ENCODE measurements at regions not wholly inside any gene's neighbourhood (a gene's known extent, or its start where the extent isn't known, plus 50 kb on each side); places are given as distances from the start of the nearest gene placed in this dataset.

DNA sequence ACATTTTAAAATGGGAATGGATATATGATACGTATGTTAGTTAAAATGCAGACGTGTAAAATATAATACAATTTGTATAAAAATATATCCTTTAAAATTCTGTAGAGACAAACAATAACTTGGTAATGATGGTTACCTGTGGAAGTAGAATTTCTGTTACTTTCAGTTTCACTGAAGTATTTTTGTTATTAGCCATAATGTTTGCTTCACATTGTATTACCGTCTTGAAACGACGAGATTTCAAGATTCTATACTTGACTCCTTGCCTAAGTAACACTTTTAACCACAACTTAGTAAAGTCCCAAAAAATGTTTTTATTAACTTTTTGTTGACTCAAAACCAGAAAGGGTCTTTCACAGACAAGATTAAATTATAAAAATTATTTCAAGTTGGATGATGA lies 488.3 kb upstream of the VRK2 start:
- TF ChIP-seq, protein P1, sequence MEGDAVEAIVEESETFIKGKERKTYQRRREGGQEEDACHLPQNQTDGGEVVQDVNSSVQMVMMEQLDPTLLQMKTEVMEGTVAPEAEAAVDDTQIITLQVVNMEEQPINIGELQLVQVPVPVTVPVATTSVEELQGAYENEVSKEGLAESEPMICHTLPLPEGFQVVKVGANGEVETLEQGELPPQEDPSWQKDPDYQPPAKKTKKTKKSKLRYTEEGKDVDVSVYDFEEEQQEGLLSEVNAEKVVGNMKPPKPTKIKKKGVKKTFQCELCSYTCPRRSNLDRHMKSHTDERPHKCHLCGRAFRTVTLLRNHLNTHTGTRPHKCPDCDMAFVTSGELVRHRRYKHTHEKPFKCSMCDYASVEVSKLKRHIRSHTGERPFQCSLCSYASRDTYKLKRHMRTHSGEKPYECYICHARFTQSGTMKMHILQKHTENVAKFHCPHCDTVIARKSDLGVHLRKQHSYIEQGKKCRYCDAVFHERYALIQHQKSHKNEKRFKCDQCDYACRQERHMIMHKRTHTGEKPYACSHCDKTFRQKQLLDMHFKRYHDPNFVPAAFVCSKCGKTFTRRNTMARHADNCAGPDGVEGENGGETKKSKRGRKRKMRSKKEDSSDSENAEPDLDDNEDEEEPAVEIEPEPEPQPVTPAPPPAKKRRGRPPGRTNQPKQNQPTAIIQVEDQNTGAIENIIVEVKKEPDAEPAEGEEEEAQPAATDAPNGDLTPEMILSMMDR (IDR thresholded peaks at IDR 0.05): no peak
- TF ChIP-seq POLR2A (IDR thresholded peaks at IDR 0.05): no peak
- TF ChIP-seq POLR2AphosphoS5 (IDR thresholded peaks at IDR 0.05): no peak
- no peaks in the 10 kb centered on the region for H3K9me3 ChIP-seq
- no peak overlapping the region for H3K27ac ChIP-seq
- H3K36me3 ChIP-seq: no peaks in the 10 kb centered on the region
- no peak overlapping the region for H3K4me3 ChIP-seq
- no peaks in the 10 kb centered on the region for H3K4me1 ChIP-seq (replicated peaks)
- 89% methylated on average over 5 of the region's 5 CpGs for WGBS
- H3K27me3 ChIP-seq (replicated peaks; ENCODE audit: insufficient read depth): no peaks in the 10 kb centered on the region
- intact Hi-C loops (cut with DNase I): no loop called here
- DNase-seq (ENCODE audit: low spot score): no peak

DNA sequence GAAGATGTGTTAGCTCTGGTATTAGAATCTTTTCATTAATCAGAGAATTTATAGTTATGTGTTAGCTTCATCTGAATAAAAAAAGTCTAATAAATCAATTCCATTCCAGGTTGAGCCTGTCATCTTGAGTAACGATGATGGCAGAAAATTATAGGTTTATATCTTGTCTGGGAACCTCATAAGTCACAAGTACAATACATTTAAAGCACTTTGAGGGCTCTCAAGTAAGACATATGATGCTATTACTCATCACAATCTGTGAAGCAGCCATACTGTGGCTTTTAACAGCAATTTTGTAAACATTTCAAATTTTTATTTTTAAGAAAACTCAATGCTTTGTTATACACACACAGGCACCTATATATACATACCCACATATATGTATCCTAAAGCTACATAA lies 484.1 kb upstream of the VRK2 start:
- Histone ChIP-seq H3K4me1 (replicated peaks) (no peaks in the 10 kb centered on the region), H3K27me3 (replicated peaks; ENCODE audit: insufficient read depth) (no peaks in the 10 kb centered on the region), H3K27ac (no peak overlapping the region), H3K4me3 (no peak overlapping the region), H3K9me3 (no peaks in the 10 kb centered on the region), H3K36me3 (no peaks in the 10 kb centered on the region)
- no peak for DNase-seq (ENCODE audit: low spot score)
- intact Hi-C loops (cut with DNase I): no loop called here
- TF ChIP-seq POLR2AphosphoS5 (IDR thresholded peaks at IDR 0.05): no peak
- TF ChIP-seq POLR2A (IDR thresholded peaks at IDR 0.05): no peak
- TF ChIP-seq, protein P1 (IDR thresholded peaks at IDR 0.05): no peak
- 22% methylated on average over 1 of the region's 1 CpG for WGBS

DNA sequence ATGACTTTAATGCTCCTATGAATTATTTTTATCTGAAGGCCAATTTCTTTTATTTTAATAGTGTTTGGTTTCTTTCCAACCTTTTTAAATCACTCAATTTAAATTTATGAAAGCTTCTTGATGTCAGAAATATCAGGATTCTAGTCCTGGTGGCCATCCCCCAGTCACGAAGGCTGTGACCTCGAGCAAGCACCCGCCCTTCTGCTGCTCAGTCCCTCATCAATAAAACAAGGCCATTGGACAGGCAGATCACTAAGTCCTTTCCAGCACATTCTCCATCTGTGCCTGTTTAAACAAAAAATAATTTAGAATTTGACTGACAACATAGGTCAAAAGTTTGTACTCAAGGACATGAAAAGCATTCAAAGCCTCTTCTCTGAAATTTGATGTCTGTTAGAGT lies 483.6 kb upstream of the VRK2 start:
- 82% methylated on average over 3 of the region's 3 CpGs for WGBS
- intact Hi-C loops (cut with DNase I): no loop called here
- Histone ChIP-seq H3K4me1 (replicated peaks) (no peaks in the 10 kb centered on the region), H3K36me3 (no peaks in the 10 kb centered on the region), H3K4me3 (no peak overlapping the region), H3K27me3 (replicated peaks; ENCODE audit: insufficient read depth) (no peaks in the 10 kb centered on the region), H3K9me3 (no peaks in the 10 kb centered on the region), H3K27ac (no peak overlapping the region)
- TF ChIP-seq, protein P1 (IDR thresholded peaks at IDR 0.05): no peak
- TF ChIP-seq POLR2A (IDR thresholded peaks at IDR 0.05): no peak
- TF ChIP-seq POLR2AphosphoS5 (IDR thresholded peaks at IDR 0.05): no peak
- DNase-seq (ENCODE audit: low spot score): no peak

DNA sequence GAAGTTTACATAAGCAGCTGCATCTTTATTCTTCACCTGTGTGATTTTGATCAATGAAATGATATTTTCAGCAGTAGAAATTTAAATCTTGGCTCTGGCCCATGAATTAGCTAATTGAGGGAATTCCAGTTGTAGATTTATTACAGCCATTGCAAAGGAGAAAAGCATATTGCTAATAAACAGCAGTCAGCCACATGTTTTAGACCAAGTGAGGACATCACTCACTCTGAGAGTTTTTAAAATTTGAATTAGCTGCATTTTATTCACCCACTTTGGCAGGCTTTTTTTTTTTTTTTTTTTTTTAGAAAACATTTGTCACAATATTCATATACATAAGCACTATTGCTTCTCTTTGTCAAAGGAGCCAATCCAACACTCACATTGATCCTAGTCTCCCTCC lies 479.4 kb upstream of the VRK2 start:
- Histone ChIP-seq H3K9me3 (no peaks in the 10 kb centered on the region), H3K4me3 (no peak overlapping the region), H3K4me1 (replicated peaks) (no peaks in the 10 kb centered on the region), H3K27me3 (replicated peaks; ENCODE audit: insufficient read depth) (no peaks in the 10 kb centered on the region), H3K27ac (no peak overlapping the region), H3K36me3 (no peaks in the 10 kb centered on the region)
- DNase-seq (ENCODE audit: low spot score): no peak
- intact Hi-C loops (cut with DNase I): no loop called here
- TF ChIP-seq POLR2A (IDR thresholded peaks at IDR 0.05) (no peak), POLR2AphosphoS5 (IDR thresholded peaks at IDR 0.05) (no peak)
- TF ChIP-seq, protein P1 (IDR thresholded peaks at IDR 0.05): no peak

DNA sequence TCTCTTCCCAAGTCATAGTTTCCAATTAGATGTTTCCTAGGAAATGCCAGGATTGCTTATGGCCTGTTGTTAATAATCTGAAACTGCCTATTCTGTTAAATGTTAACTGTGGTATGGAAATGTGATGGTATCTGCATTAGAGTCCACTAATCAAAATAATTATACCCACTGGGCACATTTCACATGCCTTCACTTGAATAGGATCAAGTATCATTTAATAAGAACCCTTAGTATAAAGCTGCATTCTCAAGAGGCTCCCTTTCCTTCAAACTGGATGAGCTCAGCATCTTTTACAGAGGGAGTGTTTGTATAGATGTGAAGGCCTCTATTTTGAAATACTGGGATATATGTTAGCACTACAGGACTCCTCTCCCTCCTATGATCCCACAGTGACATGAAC lies 477.2 kb upstream of the VRK2 start:
- no peak for DNase-seq (ENCODE audit: low spot score)
- no peaks in the 10 kb centered on the region for H3K9me3 ChIP-seq
- no peaks in the 10 kb centered on the region for H3K27me3 ChIP-seq (replicated peaks; ENCODE audit: insufficient read depth)
- no peaks in the 10 kb centered on the region for H3K4me1 ChIP-seq (replicated peaks)
- intact Hi-C loops (cut with DNase I): no loop called here
- TF ChIP-seq POLR2A (IDR thresholded peaks at IDR 0.05) (no peak), POLR2AphosphoS5 (IDR thresholded peaks at IDR 0.05) (no peak)
- TF ChIP-seq, protein P1 (IDR thresholded peaks at IDR 0.05): no peak
- no peaks in the 10 kb centered on the region for H3K36me3 ChIP-seq
- H3K27ac ChIP-seq: no peak overlapping the region
- H3K4me3 ChIP-seq: no peak overlapping the region
